ENCODE measurements at regions not wholly inside any gene's neighbourhood (a gene's known extent, or its start where the extent isn't known, plus 50 kb on each side); places are given as distances from the start of the nearest gene placed in this dataset.

DNA sequence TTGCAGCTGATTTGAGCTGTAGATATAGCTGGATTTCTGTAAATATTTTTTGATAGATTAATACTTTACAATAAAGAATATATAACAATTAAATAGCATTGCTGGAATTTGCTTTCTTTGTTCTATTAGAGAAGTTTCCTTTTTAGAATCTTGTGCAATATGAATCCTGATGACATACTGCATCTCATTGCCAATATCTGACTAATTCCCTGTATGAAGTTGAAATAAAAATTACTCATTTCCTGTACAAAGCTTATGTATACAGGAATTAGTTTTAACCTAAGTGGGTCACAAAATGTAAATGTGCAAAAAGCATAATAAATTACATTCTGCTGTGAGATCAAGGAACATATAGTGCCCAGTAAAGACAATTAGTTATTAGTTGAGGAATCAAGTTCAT is 72.8 kb upstream of the TMEFF2 start:
- TF ChIP-seq, protein P1, sequence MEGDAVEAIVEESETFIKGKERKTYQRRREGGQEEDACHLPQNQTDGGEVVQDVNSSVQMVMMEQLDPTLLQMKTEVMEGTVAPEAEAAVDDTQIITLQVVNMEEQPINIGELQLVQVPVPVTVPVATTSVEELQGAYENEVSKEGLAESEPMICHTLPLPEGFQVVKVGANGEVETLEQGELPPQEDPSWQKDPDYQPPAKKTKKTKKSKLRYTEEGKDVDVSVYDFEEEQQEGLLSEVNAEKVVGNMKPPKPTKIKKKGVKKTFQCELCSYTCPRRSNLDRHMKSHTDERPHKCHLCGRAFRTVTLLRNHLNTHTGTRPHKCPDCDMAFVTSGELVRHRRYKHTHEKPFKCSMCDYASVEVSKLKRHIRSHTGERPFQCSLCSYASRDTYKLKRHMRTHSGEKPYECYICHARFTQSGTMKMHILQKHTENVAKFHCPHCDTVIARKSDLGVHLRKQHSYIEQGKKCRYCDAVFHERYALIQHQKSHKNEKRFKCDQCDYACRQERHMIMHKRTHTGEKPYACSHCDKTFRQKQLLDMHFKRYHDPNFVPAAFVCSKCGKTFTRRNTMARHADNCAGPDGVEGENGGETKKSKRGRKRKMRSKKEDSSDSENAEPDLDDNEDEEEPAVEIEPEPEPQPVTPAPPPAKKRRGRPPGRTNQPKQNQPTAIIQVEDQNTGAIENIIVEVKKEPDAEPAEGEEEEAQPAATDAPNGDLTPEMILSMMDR (IDR thresholded peaks at IDR 0.05; ENCODE audit: borderline replicate concordance, insufficient read depth, low read depth, low read length): no peak
- no peak overlapping the region for H3K4me3 ChIP-seq (ENCODE audit: low read depth, low read length)

DNA sequence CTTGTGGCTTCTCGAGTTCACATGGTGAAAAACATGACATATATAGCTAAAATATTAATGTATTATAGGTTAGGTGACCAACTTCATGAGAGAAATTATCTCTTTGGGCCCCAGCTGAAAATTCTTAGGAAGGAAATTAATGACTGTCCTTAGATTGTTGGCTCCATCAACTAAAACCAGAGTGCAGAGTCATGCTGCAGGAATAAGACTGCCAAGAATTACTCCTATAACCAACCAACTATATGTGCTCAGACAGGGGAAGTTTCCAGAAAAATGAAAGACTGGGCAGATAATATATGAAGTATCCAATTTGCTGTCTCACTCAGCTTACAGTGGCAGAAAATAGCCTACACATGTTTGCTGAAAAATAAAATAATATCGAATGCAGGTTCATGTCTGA is 71.0 kb upstream of the TMEFF2 start:
- H3K4me3 ChIP-seq (ENCODE audit: low read depth, low read length): no peak overlapping the region
- TF ChIP-seq, protein P1 (IDR thresholded peaks at IDR 0.05; ENCODE audit: borderline replicate concordance, insufficient read depth, low read depth, low read length): no peak

DNA sequence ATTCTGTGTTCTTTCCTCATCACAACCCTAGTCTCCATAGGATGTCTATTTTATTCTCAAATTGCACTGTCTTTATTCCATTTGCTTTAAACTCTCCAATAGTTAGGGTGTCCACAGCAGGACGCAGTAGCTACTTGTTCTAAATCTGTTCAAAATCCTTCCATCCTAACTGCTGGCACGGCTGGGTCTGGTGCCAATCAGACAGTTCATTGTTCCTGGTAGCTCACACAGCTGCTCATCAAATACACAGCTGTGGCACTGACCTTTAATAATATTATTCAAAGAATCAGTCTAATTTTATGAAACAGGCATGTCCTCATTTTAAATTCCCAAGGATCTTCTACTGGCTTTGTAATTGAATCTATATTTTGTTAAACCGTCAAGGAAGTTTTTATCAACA is 59.7 kb upstream of the TMEFF2 start:
- TF ChIP-seq, protein P1 (IDR thresholded peaks at IDR 0.05; ENCODE audit: borderline replicate concordance, insufficient read depth, low read depth, low read length): no peak
- no peak overlapping the region for H3K4me3 ChIP-seq (ENCODE audit: low read depth, low read length)

DNA sequence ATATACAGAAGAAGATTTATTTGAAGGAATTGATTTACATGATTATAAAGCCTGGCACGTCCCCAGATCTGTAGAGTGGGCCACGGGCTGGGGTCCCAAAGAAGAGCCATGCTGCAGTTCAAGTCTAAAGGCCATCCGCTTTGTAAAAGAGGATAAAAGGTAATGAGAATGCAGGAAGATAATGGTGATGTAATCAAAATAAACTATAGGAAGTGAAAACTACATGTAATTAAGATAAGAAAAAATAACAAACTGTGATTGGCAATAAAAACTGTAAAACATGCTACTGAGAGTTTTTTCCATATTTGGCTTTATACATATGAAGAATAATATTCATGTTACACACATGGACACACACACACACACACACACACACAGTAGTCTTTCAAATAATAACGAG is 59.0 kb upstream of the TMEFF2 start:
- H3K4me3 ChIP-seq (ENCODE audit: low read depth, low read length): no peak overlapping the region
- TF ChIP-seq, protein P1 (IDR thresholded peaks at IDR 0.05; ENCODE audit: borderline replicate concordance, insufficient read depth, low read depth, low read length): no peak

DNA sequence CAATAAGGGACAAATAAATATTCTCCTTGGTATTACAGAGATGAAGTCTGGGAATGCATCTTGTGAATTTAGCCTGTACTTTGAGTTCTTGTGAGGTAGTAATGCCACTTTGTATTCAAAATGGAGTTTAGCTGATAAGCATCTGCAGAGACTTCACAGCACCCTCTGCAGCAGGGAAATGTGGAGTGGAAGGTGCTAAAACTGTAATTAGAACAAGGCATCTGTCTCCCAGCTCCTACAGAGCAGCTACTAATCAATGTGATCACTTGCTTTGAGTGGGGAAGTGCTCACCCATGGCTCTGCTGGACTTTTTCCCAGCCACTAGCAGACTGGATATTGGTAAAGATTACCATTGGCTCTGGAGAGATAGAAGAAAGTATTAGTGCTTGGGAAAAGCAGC is 56.2 kb upstream of the TMEFF2 start:
- TF ChIP-seq, protein P1 (IDR thresholded peaks at IDR 0.05; ENCODE audit: borderline replicate concordance, insufficient read depth, low read depth, low read length): no peak

DNA sequence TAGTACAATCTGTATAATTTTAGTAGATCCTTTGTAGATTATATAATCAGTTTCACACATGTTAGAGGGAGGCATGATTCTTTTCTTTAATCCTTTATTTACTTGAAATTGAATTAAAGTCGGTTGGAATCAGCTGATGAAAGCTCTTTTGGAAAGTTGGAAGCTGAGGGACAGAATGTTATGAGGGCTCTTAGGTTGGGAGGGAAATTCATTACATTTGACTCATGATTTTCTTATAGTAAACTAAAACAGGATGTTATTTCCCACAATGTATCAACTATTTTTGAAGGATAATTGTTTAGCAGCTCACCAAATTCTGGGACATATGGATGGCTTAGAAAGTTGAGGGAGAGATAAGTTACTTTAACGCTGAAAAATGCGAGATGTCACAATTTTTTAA is 52.7 kb upstream of the TMEFF2 start:
- no peak overlapping the region for H3K4me3 ChIP-seq (ENCODE audit: low read depth, low read length)
- TF ChIP-seq, protein P1 (IDR thresholded peaks at IDR 0.05; ENCODE audit: borderline replicate concordance, insufficient read depth, low read depth, low read length): no peak

More for the DNA sequence above, 56.2 kb upstream of the TMEFF2 start:
- H3K4me3 ChIP-seq (ENCODE audit: low read depth, low read length): no peak overlapping the region

DNA sequence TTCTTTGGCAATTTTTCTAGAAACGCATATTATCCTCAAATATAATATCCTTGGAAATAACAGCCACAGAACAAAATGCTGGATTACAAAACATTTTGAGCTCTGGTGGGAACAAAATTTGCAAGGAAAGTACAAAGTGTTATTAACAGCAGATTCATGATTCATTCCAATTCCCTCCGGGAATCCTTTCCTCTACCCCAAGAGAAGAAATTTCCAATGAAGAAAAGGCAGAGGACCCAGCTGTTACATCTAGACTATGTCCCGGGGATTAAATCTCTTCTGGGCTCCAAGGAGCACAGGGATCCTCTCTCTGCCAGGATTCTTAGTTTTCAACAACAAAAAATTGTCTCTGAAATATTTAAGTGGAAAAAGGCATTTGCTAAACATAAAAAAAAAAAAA is 51.6 kb upstream of the TMEFF2 start:
- TF ChIP-seq, protein P1 (IDR thresholded peaks at IDR 0.05; ENCODE audit: borderline replicate concordance, insufficient read depth, low read depth, low read length): no peak
- no peak overlapping the region for H3K4me3 ChIP-seq (ENCODE audit: low read depth, low read length)
